ENCODE measurements at regions not wholly inside any gene's neighbourhood (a gene's known extent, or its start where the extent isn't known, plus 50 kb on each side); places are given as distances from the start of the nearest gene placed in this dataset.
A peak's percentile ranks its signal among the peaks of the same experiment; 100 is the strongest.

GRCh38 chr4:54992266-54992665 lies 133.1 kb downstream of the KDR start:
- TF ChIP-seq ZFX (IDR thresholded peaks at IDR 0.05; ENCODE audit: borderline replicate concordance) (no peak), CTCF (IDR thresholded peaks at IDR 0.05) (no peak)
- no peak overlapping the region for H3K27ac ChIP-seq

- H3K27ac ChIP-seq: no peak overlapping the region
These were observed 136.7 kb downstream of the KDR start for GRCh38 chr4:54988655-54989054.

GRCh38 chr4:54986095-54986846 lies 139.1 kb downstream of the KDR start:
- no peak for TF ChIP-seq ZFX (IDR thresholded peaks at IDR 0.05; ENCODE audit: borderline replicate concordance)
- TF ChIP-seq CTCF (IDR thresholded peaks at IDR 0.05): no peak
- H3K27ac ChIP-seq: no peak overlapping the region

More at GRCh38 chr4:54988655-54989054, 136.7 kb downstream of the KDR start:
- TF ChIP-seq ZFX (IDR thresholded peaks at IDR 0.05; ENCODE audit: borderline replicate concordance): no peak
- no peak for TF ChIP-seq CTCF (IDR thresholded peaks at IDR 0.05)

GRCh38 chr4:54976682-54977081 lies 148.7 kb downstream of the KDR start:
- no peak overlapping the region for H3K27ac ChIP-seq
- no peak for TF ChIP-seq ZFX (IDR thresholded peaks at IDR 0.05; ENCODE audit: borderline replicate concordance)
- TF ChIP-seq CTCF (IDR thresholded peaks at IDR 0.05): no peak

GRCh38 chr4:54976031-54976430 lies 149.4 kb downstream of the KDR start:
- no peak for TF ChIP-seq CTCF (IDR thresholded peaks at IDR 0.05)
- no peak overlapping the region for H3K27ac ChIP-seq

GRCh38 chr4:54973784-54974183 lies 151.6 kb downstream of the KDR start:
- TF ChIP-seq ZFX (IDR thresholded peaks at IDR 0.05; ENCODE audit: borderline replicate concordance): no peak
- TF ChIP-seq CTCF (IDR thresholded peaks at IDR 0.05): no peak
- no peak overlapping the region for H3K27ac ChIP-seq

GRCh38 chr4:54971474-54971950 lies 153.9 kb downstream of the KDR start:
- TF ChIP-seq CTCF (IDR thresholded peaks at IDR 0.05) (peak; percentile 90), ZFX (IDR thresholded peaks at IDR 0.05; ENCODE audit: borderline replicate concordance) (no peak)
- H3K27ac ChIP-seq: no peak overlapping the region
